ENCODE measurements at regions not wholly inside any gene's neighbourhood (a gene's known extent, or its start where the extent isn't known, plus 50 kb on each side); places are given as distances from the start of the nearest gene placed in this dataset.

- H3K4me1 ChIP-seq (ENCODE audit: control extremely low read depth in 1 of 4, control insufficient read depth in 4 of 4, insufficient read depth in 4 of 4, low read length in 3 of 4): peaks cover 2 to 19% (median 10%) of the 10 kb centered on the region in 4 experiments
- no peak overlapping the region for H3K4me3 ChIP-seq (ENCODE audit: control insufficient read depth in 1 of 7, extremely low read depth in 1 of 7, insufficient read depth in 4 of 7, low read depth in 2 of 7, low read length in 6 of 7)
- CTCF ChIA-PET: interaction anchor here (0.6 kb wide), 1 partner anchor 93 kb away, joined by 3 read pairs; no protein-coding TSS in a partner anchor
- DNase-seq: no peak
- WGBS (ENCODE audit: insufficient coverage): 94% methylated on average over 7 of the region's 10 CpGs
- no peaks in the 10 kb centered on the region for H3K36me3 ChIP-seq (ENCODE audit: control insufficient read depth in 4 of 4, insufficient read depth in 4 of 4, low read length in 3 of 4)
- no peak overlapping the region for H3K27ac ChIP-seq (ENCODE audit: insufficient read depth in 1 of 2, low read depth in 1 of 2, low read length in 2 of 2, poor library complexity in 1 of 2, severe bottlenecking in 2 of 2)
- no peaks in the 10 kb centered on the region for H3K9me3 ChIP-seq (ENCODE audit: control extremely low read depth in 1 of 5, control insufficient read depth in 4 of 5, insufficient read depth in 2 of 5, low read depth in 1 of 5, low read length in 4 of 5)
- POLR2A ChIA-PET: no interaction called here
- no peaks in the 10 kb centered on the region for H3K27me3 ChIP-seq (replicated peaks in 2 of 5; ENCODE audit: control insufficient read depth in 4 of 5, insufficient read depth in 5 of 5, low read length in 4 of 5)
Observed at GRCh38 chr6:12661432-12662089, 55.0 kb upstream of the PHACTR1 start.
